ENCODE measurements at regions not wholly inside any gene's neighbourhood (a gene's known extent, or its start where the extent isn't known, plus 50 kb on each side); places are given as distances from the start of the nearest gene placed in this dataset.

- no peak overlapping the region for H3K27ac ChIP-seq
- H3K4me1 ChIP-seq: no peaks in the 10 kb centered on the region
- no peaks in the 10 kb centered on the region for H3K9me3 ChIP-seq
- no peak for ATAC-seq
- intact Hi-C loops (cut with DNase I; ENCODE audit: low total_unique reads): no loop called here
- in situ Hi-C loops (cut with MboI; ENCODE audit: low sequenced_read_pairs in 4 of 4): no loop called here
- TF ChIP-seq CTCF (IDR thresholded peaks at IDR 0.05 in 4 of 5, conservative IDR thresholded peaks at IDR 0.05 in 1 of 5) (no peak), POLR2A (IDR thresholded peaks at IDR 0.05) (no peak)
- H3K27me3 ChIP-seq: no peaks in the 10 kb centered on the region
- DNase-seq: no peak
- H3K36me3 ChIP-seq: no peaks in the 10 kb centered on the region
- H3K4me3 ChIP-seq: no peak overlapping the region
These were observed 402.7 kb downstream of the TBC1D4 start for GRCh38 chr13:75079226-75079625.

GRCh38 chr13:75076476-75076875, 405.5 kb downstream of the TBC1D4 start:
- TF ChIP-seq POLR2A (IDR thresholded peaks at IDR 0.05) (no peak), CTCF (IDR thresholded peaks at IDR 0.05 in 4 of 5, conservative IDR thresholded peaks at IDR 0.05 in 1 of 5) (no peak)
- ATAC-seq: no peak
- Histone ChIP-seq H3K4me3 (no peak overlapping the region), H3K36me3 (no peaks in the 10 kb centered on the region), H3K9me3 (no peaks in the 10 kb centered on the region), H3K27me3 (no peaks in the 10 kb centered on the region), H3K4me1 (no peaks in the 10 kb centered on the region), H3K27ac (no peak overlapping the region)
- in situ Hi-C loops (cut with MboI; ENCODE audit: low sequenced_read_pairs in 4 of 4) (no loop called here), intact Hi-C loops (cut with DNase I; ENCODE audit: low total_unique reads) (no loop called here)
- no peak for DNase-seq

- in situ Hi-C loops (cut with MboI; ENCODE audit: low sequenced_read_pairs in 4 of 4): no loop called here
- ATAC-seq (no peak), DNase-seq (no peak)
- Histone ChIP-seq H3K36me3 (no peaks in the 10 kb centered on the region), H3K9me3 (no peaks in the 10 kb centered on the region), H3K4me3 (no peak overlapping the region), H3K27me3 (no peaks in the 10 kb centered on the region), H3K4me1 (no peaks in the 10 kb centered on the region), H3K27ac (no peak overlapping the region)
- intact Hi-C loops (cut with DNase I; ENCODE audit: low total_unique reads): no loop called here
- TF ChIP-seq POLR2A (IDR thresholded peaks at IDR 0.05) (no peak), CTCF (IDR thresholded peaks at IDR 0.05 in 4 of 5, conservative IDR thresholded peaks at IDR 0.05 in 1 of 5) (no peak)
These were observed 408.2 kb downstream of the TBC1D4 start for GRCh38 chr13:75073786-75074185.

- intact Hi-C loops (cut with DNase I; ENCODE audit: low total_unique reads) (no loop called here), in situ Hi-C loops (cut with MboI; ENCODE audit: low sequenced_read_pairs in 4 of 4) (no loop called here)
- Histone ChIP-seq H3K36me3 (no peaks in the 10 kb centered on the region), H3K9me3 (no peaks in the 10 kb centered on the region), H3K4me3 (no peak overlapping the region), H3K4me1 (no peaks in the 10 kb centered on the region), H3K27me3 (no peaks in the 10 kb centered on the region), H3K27ac (no peak overlapping the region)
- TF ChIP-seq CTCF (IDR thresholded peaks at IDR 0.05 in 4 of 5, conservative IDR thresholded peaks at IDR 0.05 in 1 of 5) (no peak), POLR2A (IDR thresholded peaks at IDR 0.05) (no peak)
- ATAC-seq (no peak), DNase-seq (no peak)
These were observed 409.1 kb downstream of the TBC1D4 start for GRCh38 chr13:75072891-75073290.

GRCh38 chr13:75072368-75072767, 409.6 kb downstream of the TBC1D4 start:
- no peak for TF ChIP-seq POLR2A (IDR thresholded peaks at IDR 0.05)
- no peak for TF ChIP-seq CTCF (IDR thresholded peaks at IDR 0.05 in 4 of 5, conservative IDR thresholded peaks at IDR 0.05 in 1 of 5)
- intact Hi-C loops (cut with DNase I; ENCODE audit: low total_unique reads) (no loop called here), in situ Hi-C loops (cut with MboI; ENCODE audit: low sequenced_read_pairs in 4 of 4) (no loop called here)
- H3K9me3 ChIP-seq: no peaks in the 10 kb centered on the region
- no peak overlapping the region for H3K27ac ChIP-seq
- DNase-seq: no peak
- H3K4me1 ChIP-seq: no peaks in the 10 kb centered on the region
- H3K4me3 ChIP-seq: no peak overlapping the region
- no peak for ATAC-seq
- H3K27me3 ChIP-seq: no peaks in the 10 kb centered on the region
- no peaks in the 10 kb centered on the region for H3K36me3 ChIP-seq

All from gastrocnemius medialis (tissue), 4 donors.